ENCODE measurements at regions not wholly inside any gene's neighbourhood (a gene's known extent, or its start where the extent isn't known, plus 50 kb on each side); places are given as distances from the start of the nearest gene placed in this dataset.

GRCh38 chr7:118298771-118299170 lies 74.3 kb downstream of the ANKRD7 start:
- DNase-seq (ENCODE audit: low read depth in 2 of 2), result no peak

GRCh38 chr7:118300177-118300576 lies 75.7 kb downstream of the ANKRD7 start:
- no peak for DNase-seq (ENCODE audit: low read depth in 2 of 2)

GRCh38 chr7:118304100-118304499 lies 79.6 kb downstream of the ANKRD7 start:
- no peak for DNase-seq (ENCODE audit: low read depth in 2 of 2)

GRCh38 chr7:118305671-118306070 lies 81.2 kb downstream of the ANKRD7 start:
- DNase-seq (ENCODE audit: low read depth in 2 of 2), result peak in 1 of 2 donors; percentile 0

GRCh38 chr7:118306771-118307170 lies 82.3 kb downstream of the ANKRD7 start:
- DNase-seq (ENCODE audit: low read depth in 2 of 2), result no peak

- DNase-seq (ENCODE audit: low read depth in 2 of 2), result no peak
These were observed 86.8 kb downstream of the ANKRD7 start for GRCh38 chr7:118311121-118311836.

GRCh38 chr7:118312051-118312450 lies 87.5 kb downstream of the ANKRD7 start:
- no peak for DNase-seq (ENCODE audit: low read depth in 2 of 2)

- DNase-seq (ENCODE audit: low read depth in 2 of 2), result no peak
These were observed 88.5 kb downstream of the ANKRD7 start for GRCh38 chr7:118312966-118313365.

GRCh38 chr7:118324790-118325449 lies 100.4 kb downstream of the ANKRD7 start:
- no peak for DNase-seq (ENCODE audit: low read depth in 2 of 2)

- DNase-seq (ENCODE audit: low read depth in 2 of 2), result no peak
These were observed 100.9 kb downstream of the ANKRD7 start for GRCh38 chr7:118325450-118325808.

GRCh38 chr7:118327174-118327573 lies 102.7 kb downstream of the ANKRD7 start:
- DNase-seq (ENCODE audit: low read depth in 2 of 2), result no peak

GRCh38 chr7:118328505-118329211 lies 104.2 kb downstream of the ANKRD7 start:
- no peak for DNase-seq (ENCODE audit: low read depth in 2 of 2)

GRCh38 chr7:118330388-118330787 lies 105.9 kb downstream of the ANKRD7 start:
- DNase-seq (ENCODE audit: low read depth in 2 of 2), result no peak

GRCh38 chr7:118346748-118347147 lies 122.2 kb downstream of the ANKRD7 start:
- DNase-seq (ENCODE audit: low read depth in 2 of 2), result no peak

- DNase-seq (ENCODE audit: low read depth in 2 of 2), result no peak
These were observed 125.1 kb downstream of the ANKRD7 start for GRCh38 chr7:118349604-118350003.

- no peak for DNase-seq (ENCODE audit: low read depth in 2 of 2)
These were observed 125.8 kb downstream of the ANKRD7 start for GRCh38 chr7:118350260-118350659.

- DNase-seq (ENCODE audit: low read depth in 2 of 2), result no peak
These were observed 128.5 kb downstream of the ANKRD7 start for GRCh38 chr7:118352867-118353453.

- DNase-seq (ENCODE audit: low read depth in 2 of 2), result no peak
These were observed 141.9 kb downstream of the ANKRD7 start for GRCh38 chr7:118366363-118366762.

GRCh38 chr7:118368958-118369357 lies 144.5 kb downstream of the ANKRD7 start:
- no peak for DNase-seq (ENCODE audit: low read depth in 2 of 2)

- no peak for DNase-seq (ENCODE audit: low read depth in 2 of 2)
These were observed 145.5 kb downstream of the ANKRD7 start for GRCh38 chr7:118369987-118370386.

GRCh38 chr7:118372530-118372929 lies 148.0 kb downstream of the ANKRD7 start:
- no peak for DNase-seq (ENCODE audit: low read depth in 2 of 2)

- no peak for DNase-seq (ENCODE audit: low read depth in 2 of 2)
These were observed 165.1 kb downstream of the ANKRD7 start for GRCh38 chr7:118389629-118390028.

All from lung microvascular endothelial cell (primary cell).